ENCODE measurements at regions not wholly inside any gene's neighbourhood (a gene's known extent, or its start where the extent isn't known, plus 50 kb on each side); places are given as distances from the start of the nearest gene placed in this dataset.

DNA sequence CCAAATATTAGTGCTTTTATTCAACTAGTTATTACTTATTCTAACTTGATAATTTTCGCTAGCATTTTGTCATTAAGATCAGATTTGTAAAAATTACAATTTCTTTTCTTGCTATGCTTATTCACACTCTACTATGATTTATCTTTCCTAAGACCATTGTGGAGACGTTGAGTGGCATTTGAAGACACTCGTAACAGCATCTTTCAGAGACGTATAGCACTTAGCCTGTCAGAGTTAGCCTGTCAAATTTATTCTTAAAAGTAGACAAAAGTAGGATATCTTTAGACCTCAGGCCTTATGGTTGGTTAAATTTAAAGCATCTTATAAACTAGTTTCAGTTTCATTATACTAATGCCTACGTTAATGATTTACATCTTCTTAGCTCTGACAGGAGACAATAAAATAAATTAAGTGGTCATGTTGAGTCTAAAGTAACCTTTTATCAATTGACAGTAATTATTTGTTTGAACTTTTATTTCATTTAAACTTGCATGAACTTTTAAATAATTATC lies 1410.1 kb downstream of the MRPL39 start:
- TF ChIP-seq EZH2phosphoT487 (IDR thresholded peaks at IDR 0.05; ENCODE audit: insufficient read depth, low read depth) (no peak), EZH2 (IDR thresholded peaks at IDR 0.05; ENCODE audit: insufficient read depth, poor library complexity, severe bottlenecking) (no peak)

Measured in GM23248 (cell line).